ELF-1 (cell line): ENCODE measurements at regions not wholly inside any gene's neighbourhood (a gene's known extent, or its start where the extent isn't known, plus 50 kb on each side); places are given as distances from the start of the nearest gene placed in this dataset.

ENCODE experiments used
- DNase-seq: peaks from one replicate; pipeline ENCODE4 v3.0.0-alpha.2; 2016; ENCODE audit warnings: low read depth, low spot score

GRCh38 chr11:41851743-41852142 is 392.3 kb upstream of the LRRC4C start:
- no peak for DNase-seq

GRCh38 chr11:41861838-41862237 is 402.4 kb upstream of the LRRC4C start:
- no peak for DNase-seq

GRCh38 chr11:41866525-41866924 is 407.1 kb upstream of the LRRC4C start:
- no peak for DNase-seq

- DNase-seq: no peak
Measured at GRCh38 chr11:41868606-41869005, 409.2 kb upstream of the LRRC4C start.

- no peak for DNase-seq
Measured at GRCh38 chr11:41872426-41872825, 413.0 kb upstream of the LRRC4C start.

GRCh38 chr11:41872870-41873269 is 413.4 kb upstream of the LRRC4C start:
- no peak for DNase-seq

GRCh38 chr11:41878095-41878494 is 418.6 kb upstream of the LRRC4C start:
- no peak for DNase-seq

GRCh38 chr11:41879214-41879613 is 419.8 kb upstream of the LRRC4C start:
- no peak for DNase-seq

- no peak for DNase-seq
Measured at GRCh38 chr11:41895081-41895480, 435.6 kb upstream of the LRRC4C start.

GRCh38 chr11:41897991-41898390 is 438.5 kb upstream of the LRRC4C start:
- DNase-seq: no peak

- no peak for DNase-seq
Measured at GRCh38 chr11:41917900-41918299, 458.4 kb upstream of the LRRC4C start.

GRCh38 chr11:41920374-41920773 is 460.9 kb upstream of the LRRC4C start:
- no peak for DNase-seq

GRCh38 chr11:41921746-41922390 is 462.4 kb upstream of the LRRC4C start:
- peak; percentile 23 for DNase-seq

GRCh38 chr11:41926339-41926738 is 466.9 kb upstream of the LRRC4C start:
- no peak for DNase-seq

- DNase-seq: no peak
Measured at GRCh38 chr11:41935241-41935640, 475.8 kb upstream of the LRRC4C start.

- DNase-seq: no peak
Measured at GRCh38 chr11:41935795-41936194, 476.3 kb upstream of the LRRC4C start.

- no peak for DNase-seq
Measured at GRCh38 chr11:41943656-41944055, 484.2 kb upstream of the LRRC4C start.

GRCh38 chr11:41947392-41947791 is 487.9 kb upstream of the LRRC4C start:
- no peak for DNase-seq

GRCh38 chr11:41950470-41951143 is 491.2 kb upstream of the LRRC4C start:
- DNase-seq: no peak

GRCh38 chr11:41954034-41954433 is 494.6 kb upstream of the LRRC4C start:
- no peak for DNase-seq

- DNase-seq: no peak
Measured at GRCh38 chr11:41955066-41955465, 495.6 kb upstream of the LRRC4C start.

GRCh38 chr11:41955635-41956400 is 496.4 kb upstream of the LRRC4C start:
- peak; percentile 27 for DNase-seq

- no peak for DNase-seq
Measured at GRCh38 chr11:41963406-41963805, 504.0 kb upstream of the LRRC4C start.
